NCI-H146 treated with DMSO at 0.1 percent for 48 hours (cell line): ENCODE measurements at regions not wholly inside any gene's neighbourhood (a gene's known extent, or its start where the extent isn't known, plus 50 kb on each side); places are given as distances from the start of the nearest gene placed in this dataset.
A peak's percentile ranks its signal among the peaks of the same experiment; 100 is the strongest.
"Not testable (repeated sequence)": the region's sequence is repeated elsewhere in the genome, so short reads cannot be mapped to it uniquely, and the experiment has no call there.

ENCODE experiments used
- DNase-seq: peaks from one replicate; lab custom pipeline; 2025; ENCODE audit not compliant: unreplicated experiment; lab: John Stamatoyannopoulos, UW

GRCh38 chr7:26060733-26061677 lies 91.0 kb upstream of the NFE2L3 start:
- DNase-seq: peak; percentile 96

DNA sequence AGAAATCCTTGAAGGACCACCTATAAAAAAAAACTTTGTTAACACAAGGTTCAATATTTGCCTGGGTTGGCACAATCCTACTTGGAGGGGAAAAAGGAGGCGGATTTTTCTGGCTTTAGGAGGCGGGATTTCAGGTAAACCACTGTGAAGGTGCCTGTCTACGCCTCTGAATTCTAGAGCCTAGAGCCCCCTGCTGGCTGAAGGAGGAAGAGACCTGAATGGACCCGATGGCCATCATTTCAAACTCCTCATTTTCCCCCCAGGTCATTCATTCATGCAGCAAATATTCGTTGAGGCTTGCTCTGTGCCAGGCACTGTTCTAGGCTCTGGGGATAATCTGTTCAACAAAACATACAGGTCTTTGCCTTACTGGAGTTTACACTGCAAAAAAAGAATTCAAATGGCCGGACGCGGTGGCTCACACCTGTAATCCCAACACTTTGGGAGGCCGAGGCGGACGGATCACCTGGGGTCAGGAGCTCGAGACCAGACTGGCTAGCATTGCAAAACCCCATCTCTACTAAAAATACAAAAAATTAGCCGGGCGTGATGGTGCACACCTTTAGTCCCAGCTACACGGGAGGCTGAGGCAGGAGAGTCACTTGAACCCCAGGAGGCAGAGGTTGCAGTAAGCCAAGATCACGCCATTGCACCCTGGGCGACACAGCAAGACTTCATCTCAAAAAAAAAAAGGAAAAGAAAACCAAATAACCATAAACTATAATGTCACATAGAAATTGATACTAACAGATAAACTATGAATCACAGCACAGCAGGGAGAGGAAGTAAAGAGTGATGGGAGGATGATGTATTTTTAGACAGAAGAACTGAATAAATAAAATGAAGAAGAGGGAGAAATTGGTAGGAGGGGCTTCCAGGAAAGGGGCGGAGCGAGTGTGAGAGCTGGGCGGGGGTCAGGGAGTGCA lies 90.1 kb upstream of the NFE2L3 start:
- DNase-seq: peak; percentile 96

DNA sequence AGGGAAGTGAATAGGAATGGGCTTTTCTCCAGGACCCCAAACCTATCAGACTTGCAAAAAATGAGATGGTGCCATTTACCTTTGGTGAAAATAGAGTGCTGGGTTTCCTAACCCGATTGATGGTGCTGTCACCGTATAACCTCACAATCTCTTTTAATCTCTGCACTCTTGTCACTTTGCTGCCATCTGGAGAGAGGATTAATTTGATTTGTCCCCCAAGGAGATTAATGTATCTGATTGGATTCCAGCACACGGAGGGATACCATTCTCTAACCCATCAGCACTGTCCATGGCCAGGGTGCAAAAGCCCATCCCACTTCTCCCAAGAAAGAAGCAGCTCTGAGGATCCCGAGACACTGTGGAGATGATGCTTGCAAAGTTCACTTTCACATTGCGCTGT lies 86.3 kb upstream of the NFE2L3 start:
- DNase-seq: no peak

DNA sequence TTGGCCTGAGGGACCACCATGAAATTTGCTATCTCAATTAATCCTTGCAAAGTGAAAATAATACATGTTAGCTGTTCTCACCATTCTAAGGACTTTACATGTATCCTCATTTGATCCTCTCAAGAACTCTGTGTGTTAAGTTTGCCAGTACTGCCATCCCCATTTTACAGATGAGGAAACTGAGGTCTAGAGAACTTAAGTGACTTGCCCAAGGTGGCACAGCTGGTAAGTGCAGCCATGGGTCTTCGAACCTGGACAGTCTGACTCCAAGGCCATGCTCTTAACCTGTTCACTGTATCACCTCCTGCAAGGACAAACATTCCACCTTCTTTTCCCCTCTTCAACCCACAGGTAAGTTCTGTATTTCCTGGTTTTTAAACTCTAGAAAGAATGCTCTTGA lies 85.3 kb upstream of the NFE2L3 start:
- no peak for DNase-seq

GRCh38 chr7:26070290-26070689 lies 81.7 kb upstream of the NFE2L3 start:
- no peak for DNase-seq

DNA sequence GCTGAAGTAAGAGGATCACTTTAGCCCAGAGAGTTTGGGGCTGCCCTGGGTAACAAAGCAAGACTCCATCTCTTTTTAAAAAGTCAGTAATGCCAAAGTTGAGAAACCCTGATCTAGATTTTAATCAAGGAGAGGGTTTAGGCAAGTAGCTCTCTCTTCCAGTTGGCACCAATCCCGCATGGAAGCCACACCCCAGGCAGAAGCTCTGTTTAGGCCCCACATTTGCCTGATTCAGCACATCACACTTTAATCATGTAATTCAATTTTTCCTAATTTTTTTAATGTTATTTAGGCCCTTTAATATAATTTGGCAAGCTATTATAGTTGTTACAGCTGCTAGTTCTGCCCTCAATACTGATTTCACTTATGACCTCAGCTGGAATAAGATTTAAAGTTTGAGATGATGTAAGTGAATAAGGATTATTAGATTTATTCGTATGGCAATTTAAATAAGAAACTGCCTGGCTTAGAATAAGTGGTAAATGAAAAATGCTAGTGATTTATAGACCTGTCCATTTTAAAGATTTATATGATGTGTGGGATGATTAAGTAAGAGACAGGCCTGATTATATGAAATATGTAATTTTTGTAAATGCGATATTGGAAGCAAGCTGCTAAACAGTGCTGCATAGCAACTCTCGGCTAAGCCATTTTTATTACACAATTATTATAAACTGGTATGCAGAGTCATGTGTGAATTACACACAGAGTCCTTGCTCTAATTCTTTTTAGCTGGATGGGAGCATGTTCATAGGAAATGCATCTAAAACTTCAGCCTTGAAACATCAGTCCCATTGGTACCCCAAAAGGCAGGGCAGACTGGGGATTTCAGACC lies 80.2 kb upstream of the NFE2L3 start:
- no peak for DNase-seq

- DNase-seq: no peak
Measured at GRCh38 chr7:26073041-26073440, 79.0 kb upstream of the NFE2L3 start.

DNA sequence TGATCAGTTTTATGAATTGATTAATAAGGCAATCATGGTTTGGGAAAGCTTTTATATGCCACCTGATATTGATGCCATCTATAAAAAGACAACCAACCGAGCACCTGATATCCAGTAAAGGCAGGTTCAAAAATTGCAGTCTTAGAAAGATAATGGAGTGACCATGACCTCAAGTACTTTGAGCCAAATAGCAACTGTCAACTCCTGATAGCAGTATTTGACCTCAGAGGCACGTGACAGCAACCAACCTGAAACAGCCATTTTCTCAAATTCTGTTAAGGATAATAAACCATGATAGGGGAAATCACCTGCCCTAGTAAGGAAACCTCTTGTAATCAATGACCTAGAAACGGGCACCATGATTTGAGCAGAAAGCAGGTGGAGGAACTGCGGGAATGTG lies 77.1 kb upstream of the NFE2L3 start:
- no peak for DNase-seq

- DNase-seq: no peak
Measured at GRCh38 chr7:26076691-26077090, 75.3 kb upstream of the NFE2L3 start.

GRCh38 chr7:26078437-26079336 lies 73.3 kb upstream of the NFE2L3 start:
- peak; percentile 85 for DNase-seq

DNA sequence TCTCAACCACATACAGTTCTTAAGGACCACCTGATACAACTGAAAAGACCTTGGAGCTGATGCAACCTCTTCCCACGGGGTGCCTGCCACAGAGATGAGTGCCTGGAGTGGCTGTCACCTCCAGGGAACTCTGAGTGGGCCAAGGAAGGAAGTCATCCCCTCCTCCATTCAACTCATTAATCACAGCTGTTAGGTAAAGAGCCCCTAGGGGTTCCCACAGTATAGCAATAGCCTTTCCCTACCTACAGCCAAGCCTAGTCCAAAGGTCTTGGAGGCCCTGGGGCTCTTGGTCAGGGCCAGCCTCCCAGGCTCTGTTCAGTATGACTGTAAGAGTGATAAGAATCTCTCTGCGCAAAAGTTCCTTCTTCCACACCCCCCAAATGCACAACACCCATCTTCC lies 70.4 kb upstream of the NFE2L3 start:
- DNase-seq: no peak

- no peak for DNase-seq
Measured at GRCh38 chr7:26083113-26083512, 68.9 kb upstream of the NFE2L3 start.

- DNase-seq: no peak
Measured at GRCh38 chr7:26084418-26084817, 67.6 kb upstream of the NFE2L3 start.

- no peak for DNase-seq
Measured at GRCh38 chr7:26085771-26086170, 66.2 kb upstream of the NFE2L3 start.

GRCh38 chr7:26087321-26088091 lies 64.5 kb upstream of the NFE2L3 start:
- DNase-seq: no peak

- DNase-seq: not testable (repeated sequence)
Measured at GRCh38 chr7:26089469-26089868, 62.5 kb upstream of the NFE2L3 start.

DNA sequence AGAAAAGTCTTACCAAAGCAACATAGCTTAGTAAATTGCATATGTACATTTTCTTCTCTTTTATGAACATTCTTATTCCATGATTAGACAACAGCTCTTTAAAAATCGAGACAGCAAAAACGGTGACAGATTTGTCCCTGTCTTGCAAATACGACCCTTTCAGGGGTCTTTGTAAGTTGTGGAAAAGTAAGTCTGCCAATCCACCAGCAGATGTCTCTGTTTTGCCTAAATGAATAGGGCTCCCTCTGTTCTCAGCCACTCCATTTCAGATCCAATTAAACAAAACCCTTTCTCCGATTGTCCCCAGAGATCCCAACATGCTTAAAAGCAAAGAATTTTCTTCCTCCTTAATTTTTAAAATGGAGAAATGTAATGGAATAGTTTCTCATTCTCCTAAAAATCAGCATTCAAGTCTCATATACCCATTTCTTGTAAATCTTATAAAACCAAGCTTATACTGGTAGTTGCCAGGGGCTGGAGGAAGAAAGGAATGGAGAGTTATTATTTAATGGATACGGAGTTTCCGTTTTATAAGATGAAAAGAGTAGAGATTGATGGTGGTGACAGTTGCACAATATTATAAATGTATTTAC lies 61.0 kb upstream of the NFE2L3 start:
- peak; percentile 54 for DNase-seq

- no peak for DNase-seq
Measured at GRCh38 chr7:26091933-26092332, 60.1 kb upstream of the NFE2L3 start.

DNA sequence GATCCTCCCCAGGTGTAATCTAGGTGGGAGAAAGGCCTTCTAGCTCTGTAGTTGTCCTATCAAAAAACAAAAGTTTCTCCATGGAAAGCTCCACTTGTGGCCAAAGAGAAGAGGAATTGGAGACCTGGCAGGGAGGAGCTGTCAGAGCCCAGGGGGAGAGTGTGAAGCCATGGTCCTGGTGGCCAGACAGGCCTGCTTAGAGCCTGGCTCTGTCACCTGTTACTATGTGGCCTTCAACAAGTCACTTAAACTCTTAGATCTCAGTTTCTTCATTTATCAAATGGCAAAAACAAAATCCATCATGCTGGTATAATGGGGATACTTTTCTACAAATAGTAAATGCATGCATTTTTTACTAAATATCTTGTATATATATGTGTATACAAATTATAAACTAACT lies 59.0 kb upstream of the NFE2L3 start:
- DNase-seq: no peak
